HepG2 (cell line): ENCODE measurements at regions not wholly inside any gene's neighbourhood (a gene's known extent, or its start where the extent isn't known, plus 50 kb on each side); places are given as distances from the start of the nearest gene placed in this dataset.

Experiments
- ATAC-seq: fragments of 200-7000 bp; cut with Tn5 transposase; 3 replicates; pipeline ENCODE4 v1.9.1; 2020; ENCODE audit warnings: mild to moderate bottlenecking, moderate library complexity
- BruUV-seq: library from RNA; stranded (reverse); fragments of 400-500 nt; replicated peaks from 2 replicates; lab custom pipeline; 2021; lab: Mats Ljungman, UMichigan
- CTCF ChIA-PET: fragments of 300-600 bp; formaldehyde crosslinking; extraction: SDS; loops from one replicate; lab custom pipeline; 2021; ENCODE audit warnings: low total read pairs, inconsistent platforms, low intra/inter-chr PET ratio; lab: Yijun Ruan, JAX
- POLR2A ChIA-PET: fragments of 350-600 bp; sonication (Branson Sonifier 250); formaldehyde crosslinking; loops from one replicate; lab custom pipeline; 2020; ENCODE audit warnings: antibody characterized with exemption, inconsistent platforms; lab: Yijun Ruan, JAX
- DNase-seq: peaks from one replicate; pipeline ENCODE4 v3.0.0-alpha.2; 2015; ENCODE audit warnings: low spot score
- FAIRE-seq: peaks from 3 replicates; lab custom pipeline; 2011; peaks lifted over from hg19 to GRCh38; lab: Jason Lieb, UNC
- H2AFZ ChIP-seq: one replicate; pipeline ENCODE4 v1.6.1; 2011; ENCODE audit warnings: low read length, inconsistent platforms
- H3K27ac ChIP-seq: fragments of 300-600 bp; 3 replicates; pipeline ENCODE4 v1.8.0; 2011; ENCODE audit warnings: mixed run types, mild to moderate bottlenecking, mixed read lengths, low read length, inconsistent platforms; ENCODE audit not compliant: insufficient read depth; ENCODE audit errors: extremely low read length
- H3K27me3 ChIP-seq, 2 experiments: fragments of 200-600 bp in 1 of 2; 2 replicates in 1 of 2; 3 replicates in 1 of 2; pipeline versions ENCODE4 v1.6.0 to v1.8.0; 2011; ENCODE audit warnings: low read length in 2 of 2, mild to moderate bottlenecking in 2 of 2, moderate library complexity in 2 of 2, inconsistent platforms in 1 of 2; ENCODE audit not compliant: insufficient read depth in 2 of 2, control insufficient read depth in 1 of 2
- H3K36me3 ChIP-seq, 2 experiments: fragments of 200-600 bp in 1 of 2; replicated peaks in 1 of 2; 2 replicates in 1 of 2; 3 replicates in 1 of 2; pipeline versions ENCODE4 v1.5.1 to v1.8.0; 2011; ENCODE audit warnings: low read length in 2 of 2, inconsistent platforms in 1 of 2; ENCODE audit not compliant: insufficient read depth in 2 of 2, control insufficient read depth in 1 of 2
- H3K4me1 ChIP-seq: 2 replicates; pipeline ENCODE4 v1.5.1; 2012; ENCODE audit warnings: low read length, inconsistent platforms; ENCODE audit not compliant: insufficient read depth
- H3K4me2 ChIP-seq: 2 replicates; pipeline ENCODE4 v1.6.0; 2011; ENCODE audit warnings: low read depth, low read length, inconsistent platforms
- H3K4me3 ChIP-seq, 3 experiments: fragments of 200-600 bp in 1 of 3; sonication (generic), shearing (Covaris generic) in 1 of 3; replicated peaks in 1 of 3; 2 replicates each; pipeline ENCODE4 v1.5.1; 2011 to 2016; ENCODE audit warnings: low read length in 3 of 3, inconsistent platforms in 2 of 3, low read depth in 2 of 3, mild to moderate bottlenecking in 2 of 3, control low read depth in 1 of 3, mixed read lengths in 1 of 3; ENCODE audit not compliant: insufficient read depth in 1 of 3
- H3K79me2 ChIP-seq: one replicate; pipeline ENCODE4 v1.6.1; 2011; ENCODE audit warnings: low read length, inconsistent platforms; ENCODE audit not compliant: insufficient read depth
- H3K9ac ChIP-seq: 2 replicates; pipeline ENCODE4 v1.6.0; 2011; ENCODE audit warnings: mild to moderate bottlenecking, low read depth, low read length, inconsistent platforms; ENCODE audit not compliant: insufficient read depth
- H3K9me3 ChIP-seq: 2 replicates; pipeline ENCODE4 v1.5.1; 2012; ENCODE audit warnings: mild to moderate bottlenecking, low read length
- H4K20me1 ChIP-seq: 2 replicates; pipeline ENCODE4 v1.6.0; 2011; ENCODE audit warnings: inconsistent platforms, mild to moderate bottlenecking, low read length, moderate library complexity; ENCODE audit not compliant: insufficient read depth
- BCL6 ChIP-seq: IDR thresholded peaks from 2 replicates; pipeline ENCODE4 v1.6.1; 2016; ENCODE audit warnings: missing genetic modification reagents, missing compliant biosample characterization
- CCAR2 ChIP-seq: fragments of 200-400 bp; formaldehyde crosslinking; optimal IDR thresholded peaks from 2 replicates; pipeline ENCODE3; 2018; ENCODE audit warnings: low read depth, mild to moderate bottlenecking, low read length, moderate library complexity
- GATA4 ChIP-seq: sonication (generic); IDR thresholded peaks from 2 replicates; pipeline ENCODE4 v1.6.1; 2016; ENCODE audit warnings: antibody characterized with exemption, low read depth, borderline replicate concordance
- HCFC1 ChIP-seq: fragments of 150-350 bp; IDR thresholded peaks from 2 replicates; pipeline ENCODE4 v1.6.1; 2014; ENCODE audit warnings: low read depth, low read length
- KLF15 ChIP-seq: sonication (generic); formaldehyde crosslinking; IDR thresholded peaks from 2 replicates; pipeline ENCODE4 v1.8.1; 2023; ENCODE audit warnings: borderline replicate concordance, mild to moderate bottlenecking, inconsistent platforms, missing genetic modification reagents, mixed read lengths
- MTF1 ChIP-seq: sonication (generic); formaldehyde crosslinking; IDR thresholded peaks from 2 replicates; pipeline ENCODE4 v1.5.0; 2020; ENCODE audit warnings: missing genetic modification reagents
- MYC ChIP-seq: sonication (generic); formaldehyde crosslinking; IDR thresholded peaks from 2 replicates; pipeline ENCODE4 v1.9.0; 2021; ENCODE audit warnings: missing genetic modification reagents, borderline replicate concordance
- MYNN ChIP-seq: sonication (generic); formaldehyde crosslinking; IDR thresholded peaks from 2 replicates; pipeline ENCODE4 v1.4.0; 2020; ENCODE audit warnings: mild to moderate bottlenecking, low read depth, missing genetic modification reagents
- NRL ChIP-seq: sonication (generic); formaldehyde crosslinking; IDR thresholded peaks from 2 replicates; pipeline ENCODE4 v1.5.0; 2020; ENCODE audit warnings: missing genetic modification reagents, mild to moderate bottlenecking, moderate library complexity, borderline replicate concordance
- POGK ChIP-seq: sonication (generic); formaldehyde crosslinking; conservative IDR thresholded peaks from 2 replicates; pipeline ENCODE4 v1.8.0; 2022; ENCODE audit warnings: mild to moderate bottlenecking, moderate library complexity, missing genetic modification reagents
- RFX1 ChIP-seq: fragments of 450-650 bp; IDR thresholded peaks from 2 replicates; pipeline ENCODE4 v1.6.1; 2017
- SYNCRIP ChIP-seq: fragments of 200-400 bp; formaldehyde crosslinking; IDR thresholded peaks from 2 replicates; pipeline ENCODE4 v1.6.1; 2018; ENCODE audit warnings: mild to moderate bottlenecking, low read depth, low read length; ENCODE audit not compliant: insufficient read depth
- YY1 ChIP-seq: IDR thresholded peaks from 2 replicates; pipeline ENCODE4 v1.6.1; 2011; ENCODE audit warnings: low read length, low read depth, moderate library complexity, mild to moderate bottlenecking; ENCODE audit not compliant: insufficient read depth, insufficient replicate concordance
- ZNF138 ChIP-seq: sonication (generic); formaldehyde crosslinking; IDR thresholded peaks from 2 replicates; pipeline ENCODE4 v1.5.0; 2020; ENCODE audit warnings: mild to moderate bottlenecking, low read depth, missing genetic modification reagents
- ZNF329 ChIP-seq: sonication (generic); formaldehyde crosslinking; IDR thresholded peaks from 2 replicates; pipeline ENCODE4 v1.9.0; 2021; ENCODE audit warnings: low read depth, mild to moderate bottlenecking, missing genetic modification reagents
- ZNF563 ChIP-seq: sonication (generic); formaldehyde crosslinking; IDR thresholded peaks from 2 replicates; pipeline ENCODE4 v1.8.0; 2022; ENCODE audit warnings: mild to moderate bottlenecking, moderate library complexity, missing genetic modification reagents
- WGBS: methylation state at CpG from one replicate; pipeline ENCODE4 v1.1.6; 2017; ENCODE audit warnings: low lambda C conversion rate; 5-methylcytosine and 5-hydroxymethylcytosine counted together
- in situ Hi-C: cut with HindIII; loops from 2 replicates; pipeline ENCODE4 v1.10.0; 2017; ENCODE audit warnings: low pct_unique_long_range_greater_than_20kb; ENCODE audit not compliant: extremely low pct_ligation_motif_present
- intact Hi-C: fragments of 100-400 bp; cut with micrococcal nuclease; formaldehyde crosslinking; loops from one replicate; pipeline ENCODE4 v1.10.0; 2022; ENCODE audit not compliant: unreplicated experiment

DNA sequence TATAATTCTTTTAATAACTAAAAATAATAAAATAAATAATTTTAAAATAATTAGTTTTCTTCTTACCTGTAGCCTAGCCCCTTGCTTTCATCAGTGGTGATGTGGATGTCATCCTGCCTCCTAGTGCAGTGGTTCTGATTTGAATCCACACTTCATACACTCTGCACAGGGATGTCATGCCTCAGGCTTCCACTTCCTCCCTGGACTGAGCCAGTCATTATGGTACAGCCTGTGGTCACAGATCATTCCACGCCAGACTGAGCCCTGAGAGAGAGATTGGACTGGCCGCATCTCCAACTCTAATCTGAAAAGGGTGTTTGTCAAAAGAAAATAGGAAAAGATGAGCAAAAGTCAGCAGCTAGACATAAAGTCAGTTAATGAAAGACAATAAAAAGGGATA, 436.2 kb upstream of the IGFBP3 start:
- no peaks in the 10 kb centered on the region for H3K4me1 ChIP-seq
- no peaks in the 10 kb centered on the region for H4K20me1 ChIP-seq
- H3K9me3 ChIP-seq = no peaks in the 10 kb centered on the region
- no peak overlapping the region for H3K9ac ChIP-seq
- intact Hi-C loops (no loop called here), in situ Hi-C loops (no loop called here)
- H3K36me3 ChIP-seq = no peaks in the 10 kb centered on the region
- no peak for FAIRE-seq
- peaks cover 0 to 2% of the 10 kb centered on the region in 2 experiments; a peak in 1 of 5 replicates for H3K27me3 ChIP-seq
- no peak for TF ChIP-seq NRL (CRISPR knock-in tag)
- TF ChIP-seq, all 625 proteins: peak for 0
- H3K27ac ChIP-seq = no peak overlapping the region
- H3K79me2 ChIP-seq = no peaks in the 10 kb centered on the region
- DNase-seq (no peak), ATAC-seq (no peak)
- BruUV-seq = no TSS peak
- H2AFZ ChIP-seq = no peak overlapping the region
- POLR2A ChIA-PET = no interaction called here
- H3K4me2 ChIP-seq = no peak overlapping the region
- no peak overlapping the region for H3K4me3 ChIP-seq
- WGBS = 31% methylated on average over 2 of the region's 2 CpGs
- CTCF ChIA-PET = no interaction called here

DNA sequence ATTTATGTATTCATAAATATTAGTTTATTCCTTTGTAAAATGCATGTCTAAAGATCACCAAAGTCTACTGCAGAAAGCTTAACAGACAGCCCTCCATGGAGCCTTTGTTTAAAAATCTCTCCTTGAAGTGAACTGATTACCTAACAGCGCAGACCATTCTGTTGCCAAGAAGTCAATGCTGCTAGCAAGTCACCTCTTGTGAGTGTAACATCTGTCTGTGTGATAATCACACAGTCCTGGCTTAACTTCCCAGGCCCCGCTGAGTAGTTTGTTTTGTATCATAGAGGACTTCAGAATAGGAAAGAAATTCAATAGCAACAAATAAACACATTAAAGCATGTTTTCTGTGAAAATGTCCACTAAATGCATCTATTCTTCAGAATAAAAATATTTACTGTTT, 435.3 kb upstream of the IGFBP3 start:
- DNase-seq (no peak), ATAC-seq (no peak), FAIRE-seq (no peak)
- Histone ChIP-seq H3K4me3 (no peak overlapping the region), H3K4me1 (no peaks in the 10 kb centered on the region), H4K20me1 (no peaks in the 10 kb centered on the region), H3K27me3 (peaks cover 0 to 2% of the 10 kb centered on the region in 2 experiments; a peak in 1 of 5 replicates), H3K9ac (no peak overlapping the region), H3K9me3 (no peaks in the 10 kb centered on the region), H3K4me2 (no peak overlapping the region), H2AFZ (no peak overlapping the region), H3K79me2 (no peaks in the 10 kb centered on the region), H3K27ac (no peak overlapping the region), H3K36me3 (no peaks in the 10 kb centered on the region)
- ChIA-PET POLR2A (no interaction called here), CTCF (no interaction called here)
- WGBS = 30% methylated on average over 2 of the region's 2 CpGs
- in situ Hi-C loops = no loop called here
- no TSS peak for BruUV-seq
- intact Hi-C loops = no loop called here
- no peak for TF ChIP-seq MTF1 (CRISPR knock-in tag)
- TF ChIP-seq MYNN (CRISPR knock-in tag) = no peak
- no peak for TF ChIP-seq HCFC1
- no peak for TF ChIP-seq ZNF138 (CRISPR knock-in tag)
- no peak for TF ChIP-seq RFX1
- TF ChIP-seq BCL6 (CRISPR knock-in tag) = no peak
- no peak for TF ChIP-seq ZNF563 (CRISPR knock-in tag)
- no peak for TF ChIP-seq MYC (CRISPR knock-in tag)
- TF ChIP-seq POGK (CRISPR knock-in tag) = no peak
- TF ChIP-seq ZNF329 (CRISPR knock-in tag) = no peak
- TF ChIP-seq KLF15 (CRISPR knock-in tag) = no peak
- no peak for TF ChIP-seq CCAR2
- TF ChIP-seq YY1 = no peak
- TF ChIP-seq GATA4 = no peak
- TF ChIP-seq SYNCRIP = no peak
